Astrocyte (in vitro differentiated cells and primary cell): ENCODE measurements at regions not wholly inside any gene's neighbourhood (a gene's known extent, or its start where the extent isn't known, plus 50 kb on each side); places are given as distances from the start of the nearest gene placed in this dataset.

Experiments used
- CTCF ChIP-seq: IDR thresholded peaks from 2 replicates; pipeline ENCODE4 v1.5.1; 2011; ENCODE audit warnings: low read depth, mild to moderate bottlenecking, inconsistent platforms, low read length, moderate library complexity; ENCODE audit not compliant: insufficient read depth
- EZH2 ChIP-seq: IDR thresholded peaks from 2 replicates; pipeline ENCODE4 v1.6.1; 2012; ENCODE audit warnings: mild to moderate bottlenecking, low read length, inconsistent platforms; ENCODE audit not compliant: insufficient read depth

- TF ChIP-seq CTCF = no peak
- TF ChIP-seq EZH2 = no peak
These were observed 236.6 kb downstream of the CYRIA start for GRCh38 chr2:16429002-16429401.
